CD14-positive monocyte (primary cell): ENCODE measurements at regions not wholly inside any gene's neighbourhood (a gene's known extent, or its start where the extent isn't known, plus 50 kb on each side); places are given as distances from the start of the nearest gene placed in this dataset.

ENCODE experiments used
- DNase-seq, 3 donors: peaks; one replicate each; pipeline ENCODE4 v3.0.0-alpha.2; 2011 to 2022
- H2AFZ ChIP-seq: 2 replicates; pipeline ENCODE4 v1.6.0; 2012; ENCODE audit warnings: mild to moderate bottlenecking, low read depth, low read length, inconsistent platforms; ENCODE audit not compliant: insufficient read depth, poor library complexity, severe bottlenecking
- H3K27ac ChIP-seq, 2 donors: 1 replicate in 1 of 2; 2 replicates in 1 of 2; pipeline ENCODE4 v1.5.1; 2012 to 2013; ENCODE audit warnings: low read length in 2 of 2, control low read depth in 1 of 2, inconsistent platforms in 1 of 2, low read depth in 1 of 2, mild to moderate bottlenecking in 1 of 2
- H3K27me3 ChIP-seq, 2 donors: one replicate each; pipeline versions ENCODE4 v1.6.0 to v1.6.1; 2011 to 2013; ENCODE audit warnings: low read length in 2 of 2; ENCODE audit not compliant: control insufficient read depth in 2 of 2, insufficient read depth in 2 of 2
- H3K36me3 ChIP-seq, 2 donors: replicated peaks in 1 of 2; 1 replicate in 1 of 2; 2 replicates in 1 of 2; pipeline versions ENCODE4 v1.5.1 to v1.6.1; 2012 to 2013; ENCODE audit warnings: low read length in 2 of 2, control low read depth in 1 of 2, inconsistent platforms in 1 of 2, mild to moderate bottlenecking in 1 of 2; ENCODE audit not compliant: insufficient read depth in 2 of 2, control insufficient read depth in 1 of 2
- H3K4me1 ChIP-seq, 2 donors: 1 replicate in 1 of 2; 2 replicates in 1 of 2; pipeline versions ENCODE4 v1.5.1 to v1.6.1; 2012 to 2013; ENCODE audit warnings: low read length in 2 of 2, control low read depth in 1 of 2, inconsistent platforms in 1 of 2, mild to moderate bottlenecking in 1 of 2, moderate library complexity in 1 of 2; ENCODE audit not compliant: insufficient read depth in 2 of 2, control insufficient read depth in 1 of 2
- H3K4me2 ChIP-seq: replicated peaks from 2 replicates; pipeline ENCODE3; 2012; ENCODE audit warnings: low read length, moderate library complexity, mild to moderate bottlenecking; ENCODE audit not compliant: poor library complexity, severe bottlenecking; ENCODE audit errors: extremely low read depth
- H3K4me3 ChIP-seq, 3 experiments: fragments of 200-600 bp in 1 of 3; sonication (generic) in 1 of 3; replicated peaks in 1 of 3; 1 replicate in 2 of 3; 2 replicates in 1 of 3; pipeline ENCODE4 v1.5.1; 2011 to 2013; ENCODE audit warnings: low read length in 3 of 3, mild to moderate bottlenecking in 3 of 3, control low read depth in 2 of 3, low read depth in 2 of 3, inconsistent platforms in 1 of 3, moderate library complexity in 1 of 3
- H3K79me2 ChIP-seq: 2 replicates; pipeline ENCODE4 v1.6.0; 2012; ENCODE audit warnings: mild to moderate bottlenecking, control low read depth, inconsistent platforms, low read length, moderate library complexity; ENCODE audit not compliant: insufficient read depth
- H3K9ac ChIP-seq: 2 replicates; pipeline ENCODE4 v1.6.0; 2017; ENCODE audit warnings: low read length, mild to moderate bottlenecking; ENCODE audit not compliant: insufficient read depth, poor library complexity, severe bottlenecking
- H3K9me3 ChIP-seq, 2 donors: replicated peaks in 1 of 2; 1 replicate in 1 of 2; 2 replicates in 1 of 2; pipeline versions ENCODE4 v1.5.1 to v1.6.1; 2012 to 2013; ENCODE audit warnings: low read length in 2 of 2, control low read depth in 1 of 2; ENCODE audit not compliant: control insufficient read depth in 1 of 2, insufficient read depth in 1 of 2
- H4K20me1 ChIP-seq: 2 replicates; pipeline ENCODE4 v1.6.0; 2012; ENCODE audit warnings: mild to moderate bottlenecking, low read length, control low read depth, moderate library complexity; ENCODE audit not compliant: insufficient read depth
- H3K27ac Mint-ChIP-seq, 7 donors: one replicate each; pipeline ENCODE4 v1.8.0; 2020; ENCODE audit warnings: mild to moderate bottlenecking in 7 of 7, mixed read lengths in 7 of 7, moderate library complexity in 6 of 7, inconsistent platforms in 2 of 7
- H3K27me3 Mint-ChIP-seq, 3 donors: one replicate each; pipeline ENCODE4 v1.8.0; 2021 to 2022; ENCODE audit warnings: low read depth in 3 of 3, mild to moderate bottlenecking in 3 of 3, mixed read lengths in 3 of 3, moderate library complexity in 3 of 3, inconsistent platforms in 1 of 3
- H3K36me3 Mint-ChIP-seq, 2 donors: one replicate each; pipeline ENCODE4 v1.8.0; 2020; ENCODE audit warnings: mixed read lengths in 2 of 2, inconsistent platforms in 1 of 2, mild to moderate bottlenecking in 1 of 2
- H3K4me1 Mint-ChIP-seq: one replicate; pipeline ENCODE4 v1.8.0; 2020; ENCODE audit warnings: mild to moderate bottlenecking, mixed read lengths
- H3K4me3 Mint-ChIP-seq, 2 donors: one replicate each; pipeline ENCODE4 v1.8.0; 2020; ENCODE audit warnings: mild to moderate bottlenecking in 2 of 2, mixed read lengths in 2 of 2, moderate library complexity in 1 of 2
- H3K9me3 Mint-ChIP-seq, 7 donors: one replicate each; pipeline ENCODE4 v1.8.0; 2020 to 2022; ENCODE audit warnings: mixed read lengths in 7 of 7, mild to moderate bottlenecking in 6 of 7, moderate library complexity in 6 of 7, inconsistent platforms in 2 of 7
- CTCF ChIP-seq: fragments of 200-600 bp; IDR thresholded peaks from one replicate; pipeline ENCODE4 v1.8.0; 2022; ENCODE audit warnings: antibody characterized with exemption, mild to moderate bottlenecking
- WGBS: methylation state at CpG from one replicate; pipeline ENCODE4 v1.1.5; 2013; ENCODE audit warnings: missing lambda C conversion rate; ENCODE audit not compliant: insufficient coverage; 5-methylcytosine and 5-hydroxymethylcytosine counted together
- intact Hi-C, 2 donors: fragments of 100-400 bp; cut with micrococcal nuclease; formaldehyde crosslinking; loops; one replicate each; pipeline versions ENCODE4 v1.15.0 to v1.15.1; 2023

GRCh38 chr14:55964091-55964490 is 154.1 kb upstream of the PELI2 start:
- Histone ChIP-seq H2AFZ (no peak overlapping the region), H3K27me3 (no peaks in the 10 kb centered on the region), H3K4me1 (peaks cover 0 to 3% of the 10 kb centered on the region in 2 donors), H3K9ac (no peak overlapping the region), H3K79me2 (no peaks in the 10 kb centered on the region), H3K4me2 (no peak overlapping the region), H4K20me1 (no peaks in the 10 kb centered on the region), H3K9me3 (no peaks in the 10 kb centered on the region), H3K4me3 (no peak overlapping the region), H3K36me3 (no peaks in the 10 kb centered on the region), H3K27ac (no peak overlapping the region)
- TF ChIP-seq CTCF = no peak
- Mint-ChIP-seq H3K9me3 (no peaks in the 10 kb centered on the region), H3K4me3 (no peak overlapping the region), H3K4me1 (peaks cover 7% of the 10 kb centered on the region), H3K27ac (peak overlapping the region in 1 of 7 donors; percentile 27), H3K36me3 (no peaks in the 10 kb centered on the region), H3K27me3 (peaks cover 2 to 7% (median 2%) of the 10 kb centered on the region in 3 donors)
- intact Hi-C loops = no loop called here
- 100% methylated on average over 1 of the region's 8 CpGs for WGBS
- DNase-seq = peak in 1 of 3 donors; percentile 23

GRCh38 chr14:55964821-55965220 is 153.4 kb upstream of the PELI2 start:
- H3K9me3 ChIP-seq = no peaks in the 10 kb centered on the region
- intact Hi-C loops = no loop called here
- H3K9ac ChIP-seq = no peak overlapping the region
- no peak overlapping the region for H3K27ac ChIP-seq
- H2AFZ ChIP-seq = peak overlapping the region; percentile 5
- no peak overlapping the region for H3K4me2 ChIP-seq
- H3K4me3 ChIP-seq = no peak overlapping the region
- no peak overlapping the region for H3K4me3 Mint-ChIP-seq
- H3K4me1 Mint-ChIP-seq = peaks cover 7% of the 10 kb centered on the region
- peaks cover 0 to 3% of the 10 kb centered on the region in 2 donors for H3K4me1 ChIP-seq
- no peaks in the 10 kb centered on the region for H3K27me3 ChIP-seq
- H3K27ac Mint-ChIP-seq = no peak overlapping the region
- no peaks in the 10 kb centered on the region for H3K9me3 Mint-ChIP-seq
- no peak for TF ChIP-seq CTCF
- no peak for DNase-seq
- no CpG with 5 or more reads among the region's 3 CpGs for WGBS
- H3K27me3 Mint-ChIP-seq = peaks cover 2 to 3% (median 2%) of the 10 kb centered on the region in 3 donors
- no peaks in the 10 kb centered on the region for H3K36me3 Mint-ChIP-seq
- H3K79me2 ChIP-seq = no peaks in the 10 kb centered on the region
- H3K36me3 ChIP-seq = no peaks in the 10 kb centered on the region
- H4K20me1 ChIP-seq = no peaks in the 10 kb centered on the region
